Stimulated activated CD8-positive, alpha-beta memory T cell treated with anti-CD3 and anti-CD28 coated beads, Interleukin-7, amount 100 ng/mL, for 1 hour (primary cell): ENCODE measurements at regions not wholly inside any gene's neighbourhood (a gene's known extent, or its start where the extent isn't known, plus 50 kb on each side); places are given as distances from the start of the nearest gene placed in this dataset.
A peak's percentile ranks its signal among the peaks of the same experiment; 100 is the strongest.

Source experiments
- DNase-seq, 2 donors: peaks; one replicate each; pipeline ENCODE4 v3.0.0-alpha.2; 2020; ENCODE audit warnings: low read depth in 2 of 2

GRCh38 chr13:50071379-50071778 is 56.1 kb downstream of the KCNRG start:
- DNase-seq, result no peak

- DNase-seq, result no peak
Observed at GRCh38 chr13:50072676-50073075, 57.4 kb downstream of the KCNRG start.

DNA sequence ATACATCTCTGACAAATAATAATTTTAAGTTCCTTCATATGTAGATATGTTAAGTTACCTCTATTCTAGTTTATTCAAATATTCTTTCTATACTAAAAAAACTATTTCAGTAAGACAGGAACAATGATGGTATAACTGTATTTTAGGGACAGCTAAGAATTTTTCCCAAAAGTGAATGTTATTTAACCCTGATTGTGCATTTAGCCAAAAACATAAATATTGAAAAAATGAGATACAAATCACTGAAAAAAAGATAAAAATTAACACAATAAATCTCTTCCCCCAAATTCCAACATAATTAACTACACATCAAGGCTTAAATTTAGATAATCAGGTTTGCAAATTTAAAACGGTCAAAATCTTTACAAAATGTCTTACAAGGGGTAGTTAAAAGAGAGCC is 58.1 kb downstream of the KCNRG start:
- DNase-seq, result no peak

GRCh38 chr13:50074843-50075242 is 59.6 kb downstream of the KCNRG start:
- no peak for DNase-seq

DNA sequence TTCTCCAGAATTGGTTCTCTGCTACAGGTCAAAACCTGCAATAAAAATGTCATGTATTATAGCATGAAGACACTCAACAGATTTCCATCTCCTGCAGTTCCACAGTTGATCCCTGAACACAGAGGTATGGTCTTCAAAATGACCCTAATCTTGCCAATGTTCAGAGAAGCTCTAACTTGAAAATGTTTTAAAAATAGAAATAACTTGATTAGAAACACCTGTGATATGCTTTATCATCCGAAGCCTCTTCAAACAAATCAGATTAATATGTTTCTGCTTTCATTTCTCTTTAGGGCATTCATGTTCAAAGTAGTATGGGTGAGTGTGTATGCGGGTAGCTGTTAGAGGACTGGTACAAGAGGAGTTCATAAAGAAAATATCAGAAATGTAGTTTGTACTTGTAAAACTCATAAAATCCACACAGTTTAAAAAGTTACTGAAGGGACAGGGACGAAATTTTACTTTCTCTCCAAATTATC is 60.4 kb downstream of the KCNRG start:
- DNase-seq, result no peak

- no peak for DNase-seq
Observed at GRCh38 chr13:50077431-50077830, 62.2 kb downstream of the KCNRG start.

GRCh38 chr13:50078231-50078894 is 63.1 kb downstream of the KCNRG start:
- no peak for DNase-seq

DNA sequence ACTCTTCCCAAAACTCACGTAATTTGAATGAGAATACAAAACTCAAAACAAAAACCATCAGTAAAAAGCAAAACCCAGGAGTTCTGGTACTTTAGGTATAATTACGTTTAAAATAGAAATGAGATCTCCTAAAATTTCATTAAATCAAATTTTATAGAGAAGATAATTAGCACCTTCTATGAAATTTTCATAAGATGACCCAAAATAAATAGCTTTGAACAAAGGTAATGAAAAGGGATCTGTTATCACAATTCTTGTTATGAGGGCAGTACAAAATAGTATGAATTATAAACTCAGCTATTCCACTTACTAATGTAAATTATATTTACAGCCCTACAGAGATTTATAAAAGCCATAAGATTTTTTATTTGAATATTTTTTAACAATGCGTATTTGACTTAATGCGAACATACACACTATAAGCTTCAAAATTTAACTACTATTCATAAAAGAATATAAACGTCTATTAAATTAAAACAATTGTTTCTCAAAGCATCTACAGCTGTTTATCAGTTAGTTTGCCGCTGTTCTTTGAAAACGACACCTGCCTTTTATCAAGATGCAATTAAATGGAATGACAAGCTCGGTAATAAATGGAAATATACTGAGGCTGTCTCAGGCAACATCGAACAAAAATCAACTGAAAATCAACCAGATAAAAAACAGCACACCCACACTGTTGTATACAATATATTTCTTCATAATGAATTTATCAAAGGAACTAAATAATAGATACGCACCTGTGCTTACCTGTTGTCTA is 63.8 kb downstream of the KCNRG start:
- no peak for DNase-seq

DNA sequence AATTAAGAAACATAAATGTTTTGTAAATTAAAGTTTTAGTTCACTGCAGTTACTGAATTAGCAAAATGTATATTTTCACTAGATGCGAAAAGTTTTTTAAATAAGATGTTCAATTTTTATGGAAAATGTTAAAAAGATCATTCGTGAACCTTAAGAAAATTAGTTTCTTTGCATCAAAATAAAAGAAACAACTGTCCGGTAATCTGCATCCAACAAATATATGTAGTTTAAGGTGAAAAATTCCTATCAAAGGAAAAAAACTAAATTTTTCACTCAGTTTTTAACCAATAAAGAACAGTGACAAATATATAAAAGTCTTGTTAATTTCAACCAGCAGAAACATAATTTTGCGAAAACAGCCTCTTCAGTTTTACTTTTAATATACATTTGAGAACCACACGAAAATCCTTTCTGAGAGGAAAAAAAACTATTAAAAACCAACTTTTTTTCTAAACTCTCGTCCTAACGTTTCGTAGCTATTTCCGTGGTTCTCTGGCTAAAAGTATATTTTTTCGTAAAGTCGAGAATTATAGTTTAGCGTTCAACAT is 64.5 kb downstream of the KCNRG start:
- no peak for DNase-seq

DNA sequence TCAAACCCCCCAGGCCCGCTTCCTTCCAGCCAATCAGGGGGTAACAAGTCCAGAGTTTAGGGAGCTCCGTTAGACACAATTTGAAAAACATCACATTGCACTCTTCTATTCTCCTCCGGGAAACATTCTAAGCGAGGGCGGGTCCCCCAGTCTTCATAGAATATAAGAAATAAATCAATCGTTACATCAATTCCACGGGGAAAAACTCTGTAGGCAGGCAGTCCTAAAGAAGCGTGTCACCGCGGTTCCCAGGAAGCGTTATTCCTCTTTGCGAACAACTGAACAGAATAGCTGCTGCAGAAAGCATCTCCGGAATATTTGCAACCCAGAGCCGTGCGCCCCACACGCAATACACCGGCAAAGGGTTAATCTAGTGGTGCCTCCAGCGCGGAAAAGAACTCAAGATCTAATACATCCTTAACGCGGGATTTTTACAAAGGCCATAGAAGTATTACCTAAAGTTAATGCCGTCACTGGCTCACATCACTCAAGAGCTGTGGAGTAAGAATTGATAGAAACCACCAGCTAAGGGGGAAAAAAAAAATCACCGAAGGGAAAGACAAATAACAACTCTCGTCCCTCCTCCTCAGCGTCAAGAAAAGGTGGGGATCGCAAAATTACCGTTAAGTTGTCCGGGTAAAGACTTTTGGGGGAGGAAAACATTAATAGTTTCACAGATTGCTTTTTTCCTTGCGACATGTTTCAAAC is 65.1 kb downstream of the KCNRG start:
- DNase-seq, result peak in 1 of 2 donors; percentile 6

DNA sequence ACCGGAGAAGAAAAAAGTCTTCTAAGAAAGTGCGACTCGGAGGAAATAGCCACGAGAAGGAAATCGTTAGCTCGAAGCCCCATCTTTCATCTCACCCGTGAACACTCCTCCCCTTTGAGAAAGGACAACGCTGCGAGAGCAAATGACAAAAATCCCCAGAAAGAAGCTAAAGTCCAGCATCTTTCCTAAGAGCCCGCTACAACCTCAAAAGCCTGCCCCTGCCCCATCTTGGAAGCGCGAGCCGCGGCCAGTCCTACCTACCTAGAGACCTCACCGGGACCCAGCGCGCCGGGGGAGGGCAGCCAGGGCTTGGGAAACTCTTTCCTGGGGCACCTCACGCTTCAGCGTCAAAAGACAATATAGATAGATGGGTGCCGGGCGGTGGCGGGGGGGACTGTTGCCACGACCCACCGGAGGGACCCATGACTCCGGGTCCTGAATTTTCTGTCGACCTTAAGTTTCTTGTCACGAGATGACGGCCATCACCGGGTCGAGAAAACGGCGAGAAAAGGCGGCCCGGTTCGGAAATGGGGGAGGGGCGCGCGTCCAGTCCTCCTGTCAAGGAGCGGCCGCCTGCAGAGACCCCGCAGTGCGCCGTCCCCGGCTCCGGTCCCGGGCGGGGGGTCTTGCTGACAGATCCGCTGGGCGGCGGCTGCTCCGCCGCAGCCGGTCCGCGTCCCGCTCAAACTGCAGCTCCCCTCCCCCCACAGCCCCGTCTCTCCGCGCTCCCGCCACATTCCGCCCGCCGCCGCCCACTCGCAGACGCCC is 65.9 kb downstream of the KCNRG start:
- DNase-seq, result peak; percentile 6 to 12

GRCh38 chr13:50081679-50082425 is 66.6 kb downstream of the KCNRG start:
- peak; percentile 96 to 99 for DNase-seq

GRCh38 chr13:50082426-50083281 is 67.4 kb downstream of the KCNRG start:
- peak; percentile 36 to 48 for DNase-seq

DNA sequence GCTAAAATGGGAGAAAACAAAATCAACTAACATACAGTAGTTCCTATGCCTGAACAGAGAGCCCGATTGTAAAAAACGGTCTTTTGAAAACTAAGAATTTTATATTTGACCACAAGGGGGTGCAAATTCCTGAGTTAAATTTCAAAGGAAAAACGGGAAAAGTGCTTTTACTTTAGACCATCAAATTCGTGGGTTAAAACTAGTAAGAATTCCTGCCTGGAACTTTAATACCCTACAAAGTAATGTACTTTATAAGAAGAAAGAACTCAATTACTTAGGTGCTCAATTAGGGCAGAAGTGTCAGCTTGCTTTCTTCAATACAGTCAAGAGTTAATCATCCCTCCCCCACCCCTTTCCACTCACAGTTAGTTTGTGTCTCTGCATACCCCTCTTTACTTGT is 69.8 kb downstream of the KCNRG start:
- no peak for DNase-seq

GRCh38 chr13:50089633-50090032 is 74.4 kb downstream of the KCNRG start:
- DNase-seq, result no peak

DNA sequence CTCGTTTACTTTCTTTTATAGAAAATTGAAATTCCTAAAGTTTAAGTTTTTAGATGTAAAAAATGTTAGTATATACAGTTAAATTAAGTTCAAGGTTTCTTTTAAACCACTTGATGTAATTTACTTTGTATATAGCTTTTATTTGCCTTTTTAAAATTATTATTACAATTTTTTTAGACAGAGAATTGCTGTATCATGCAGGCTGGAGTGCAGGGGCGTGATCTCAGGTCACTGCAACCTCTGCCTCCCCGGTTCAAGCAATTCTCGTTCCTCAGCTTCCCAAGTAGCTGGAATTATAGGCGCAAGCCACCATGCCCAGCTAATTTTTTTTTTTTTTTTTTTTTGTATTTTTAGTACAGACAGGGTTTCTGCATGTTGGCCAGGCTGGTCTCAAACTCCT is 75.0 kb downstream of the KCNRG start:
- DNase-seq, result no peak

- no peak for DNase-seq
Observed at GRCh38 chr13:50094615-50095293, 79.5 kb downstream of the KCNRG start.

DNA sequence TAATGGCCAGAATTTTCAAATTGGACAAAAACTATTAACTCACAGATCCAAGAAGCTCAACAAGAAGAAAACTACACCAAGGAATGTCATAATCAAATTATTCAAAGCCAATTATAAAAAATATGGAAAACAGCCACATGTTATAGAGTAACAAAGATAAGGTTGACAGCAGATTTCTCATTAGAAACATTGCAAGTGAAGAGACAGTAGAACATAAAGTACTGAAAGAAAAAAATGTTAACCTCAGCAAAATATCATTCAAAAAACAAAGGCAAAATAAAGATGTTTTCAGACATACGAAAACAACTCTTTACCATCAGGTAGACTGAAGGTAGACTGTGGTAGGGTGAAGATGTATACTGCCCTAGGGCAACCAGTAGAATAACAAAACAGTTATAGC is 83.4 kb downstream of the KCNRG start:
- DNase-seq, result no peak

DNA sequence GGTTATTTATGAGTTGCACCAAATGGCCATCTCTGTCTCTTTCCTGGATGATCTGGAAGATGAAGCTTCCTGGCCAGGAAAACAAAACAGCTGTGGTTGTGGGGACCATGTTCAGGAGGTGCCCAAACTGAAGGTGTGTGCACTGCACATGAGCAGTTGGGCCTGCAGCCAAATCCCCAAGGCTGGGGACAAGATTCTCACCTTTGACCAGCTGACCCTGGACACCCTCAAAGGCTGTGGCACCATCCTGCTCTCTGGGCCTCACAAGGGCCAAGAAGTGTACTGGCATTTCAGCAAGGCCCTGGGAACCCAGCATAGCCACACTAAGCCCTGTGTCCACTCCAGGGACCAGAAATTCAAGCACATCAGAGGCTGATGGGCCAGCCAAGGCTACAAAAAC is 84.2 kb downstream of the KCNRG start:
- no peak for DNase-seq
